Pancreas (tissue), 10 donors: ENCODE measurements at regions not wholly inside any gene's neighbourhood (a gene's known extent, or its start where the extent isn't known, plus 50 kb on each side); places are given as distances from the start of the nearest gene placed in this dataset.

Source experiments
- ATAC-seq, 4 donors: fragments of 200-7000 bp; cut with Tn5 transposase; one replicate each; pipeline versions ENCODE4 v1.8.0 to v1.9.1; 2020; ENCODE audit warnings: mild to moderate bottlenecking in 4 of 4, moderate library complexity in 4 of 4
- DNase-seq, 6 donors: peaks; one replicate each; pipeline ENCODE4 v3.0.0-alpha.2; 2020
- FAIRE-seq: peaks from 2 replicates; lab custom pipeline; 2012; peaks lifted over from hg19 to GRCh38; lab: Jason Lieb, UNC
- H3K27ac ChIP-seq, 4 donors: fragments of 200-600 bp; sonication (generic); 1 replicate in 3 of 4; 2 replicates in 1 of 4; pipeline versions ENCODE4 v1.5.0 to v1.8.0; 2020
- H3K27me3 ChIP-seq, 4 donors: fragments of 200-600 bp; one replicate each; pipeline ENCODE4 v1.8.0; 2021
- H3K36me3 ChIP-seq, 3 donors: fragments of 200-600 bp; sonication (generic) in 1 of 3; one replicate each; pipeline versions ENCODE4 v1.5.0 to v1.8.0; 2020 to 2021
- H3K4me1 ChIP-seq, 3 donors: fragments of 200-600 bp; one replicate each; pipeline ENCODE4 v1.8.0; 2021
- H3K4me3 ChIP-seq, 4 donors: fragments of 200-600 bp; sonication (generic) in 2 of 4; one replicate each; pipeline versions ENCODE4 v1.5.0 to v1.8.0; 2020 to 2021
- H3K9me3 ChIP-seq, 4 donors: fragments of 200-600 bp; one replicate each; pipeline ENCODE4 v1.8.0; 2021
- WGBS, 2 donors: extraction: QIAGEN DNeasy Blood & Tissue Kit; methylation state at CpG; one replicate each; pipeline ENCODE4 v1.1.7; 2013; 5-methylcytosine and 5-hydroxymethylcytosine counted together
- intact Hi-C, 3 donors: fragments of 100-400 bp; cut with DNase I; formaldehyde crosslinking; loops; one replicate each; pipeline versions ENCODE4 v1.11.1 to v1.14.2; 2022
- TF ChIP-seq, protein P1 (sequence below), 4 donors: fragments of 200-600 bp; sonication (generic) in 3 of 4; IDR thresholded peaks; one replicate each; pipeline versions ENCODE4 v1.5.0 to v1.8.0; 2021; ENCODE audit warnings: antibody characterized with exemption in 4 of 4
- donor health status: healthy with polysubstance abuse.
- donor health status: DM: no; HTN: no; CAD: no; lungs with moderate emphysema.
- donor health status: DM: no; HTN: no; CAD: no.
- donor health status: control.
- donor health status: control.
- donor health status: Bipolar disorder and iron deficiency.
- donor health status: DM: yes; HTN: yes; CAD: no.
- donor health status: DM: no; HTN: no; CAD: no.
- donor health status: DM: no; HTN: no; CAD: no.
- donor health status: DM: yes; HTN: yes; CAD: no.

DNA sequence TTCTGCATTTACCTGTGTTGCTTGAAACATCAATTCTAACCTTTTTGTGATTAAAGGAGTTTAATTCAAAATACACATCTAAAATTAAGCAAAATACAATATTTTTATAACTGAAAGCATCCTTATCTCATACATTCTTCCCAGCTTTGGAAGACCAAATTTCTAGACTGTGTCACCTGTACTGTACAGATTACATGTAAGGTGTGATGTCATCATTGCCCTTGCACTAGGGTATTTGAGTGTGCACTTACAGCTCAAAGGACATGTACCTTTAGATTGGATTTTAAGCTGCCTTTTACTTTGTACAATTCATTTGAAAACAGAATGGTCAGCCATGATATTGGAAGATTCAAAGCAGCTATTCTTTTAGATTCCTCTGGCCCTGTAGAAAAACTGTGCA, 932.8 kb upstream of the POU3F3 start:
- H3K4me3 ChIP-seq = no peak overlapping the region
- no peak for ATAC-seq
- H3K27me3 ChIP-seq = no peaks in the 10 kb centered on the region
- TF ChIP-seq, protein P1, sequence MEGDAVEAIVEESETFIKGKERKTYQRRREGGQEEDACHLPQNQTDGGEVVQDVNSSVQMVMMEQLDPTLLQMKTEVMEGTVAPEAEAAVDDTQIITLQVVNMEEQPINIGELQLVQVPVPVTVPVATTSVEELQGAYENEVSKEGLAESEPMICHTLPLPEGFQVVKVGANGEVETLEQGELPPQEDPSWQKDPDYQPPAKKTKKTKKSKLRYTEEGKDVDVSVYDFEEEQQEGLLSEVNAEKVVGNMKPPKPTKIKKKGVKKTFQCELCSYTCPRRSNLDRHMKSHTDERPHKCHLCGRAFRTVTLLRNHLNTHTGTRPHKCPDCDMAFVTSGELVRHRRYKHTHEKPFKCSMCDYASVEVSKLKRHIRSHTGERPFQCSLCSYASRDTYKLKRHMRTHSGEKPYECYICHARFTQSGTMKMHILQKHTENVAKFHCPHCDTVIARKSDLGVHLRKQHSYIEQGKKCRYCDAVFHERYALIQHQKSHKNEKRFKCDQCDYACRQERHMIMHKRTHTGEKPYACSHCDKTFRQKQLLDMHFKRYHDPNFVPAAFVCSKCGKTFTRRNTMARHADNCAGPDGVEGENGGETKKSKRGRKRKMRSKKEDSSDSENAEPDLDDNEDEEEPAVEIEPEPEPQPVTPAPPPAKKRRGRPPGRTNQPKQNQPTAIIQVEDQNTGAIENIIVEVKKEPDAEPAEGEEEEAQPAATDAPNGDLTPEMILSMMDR (IDR thresholded peaks at IDR 0.05) = no peak
- no peaks in the 10 kb centered on the region for H3K36me3 ChIP-seq
- no peak overlapping the region for H3K27ac ChIP-seq
- FAIRE-seq = no peak
- H3K9me3 ChIP-seq = no peaks in the 10 kb centered on the region
- H3K4me1 ChIP-seq = no peaks in the 10 kb centered on the region
- no peak for DNase-seq
- intact Hi-C loops = no loop called here

DNA sequence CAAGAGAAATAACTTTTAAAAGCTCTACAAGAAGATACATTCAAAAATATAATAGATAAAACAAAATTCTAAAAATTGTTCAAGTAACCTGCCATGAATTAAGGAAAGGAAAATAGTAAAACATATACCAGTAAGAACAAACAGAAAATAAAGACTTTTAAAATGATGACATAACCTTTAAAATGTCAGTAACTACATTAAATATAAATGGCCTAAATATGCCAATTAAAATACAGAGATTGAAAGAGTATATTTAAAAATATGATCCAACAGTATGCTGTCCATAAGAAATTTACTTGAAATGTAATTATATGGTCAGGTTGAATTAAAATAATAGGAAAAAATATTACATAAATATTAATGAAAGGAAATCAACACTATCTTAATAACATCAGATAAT, 911.7 kb upstream of the POU3F3 start:
- no peak overlapping the region for H3K4me3 ChIP-seq
- intact Hi-C loops = no loop called here
- H3K4me1 ChIP-seq = no peaks in the 10 kb centered on the region
- DNase-seq (no peak), ATAC-seq (no peak), FAIRE-seq (peak; percentile 20)
- no peaks in the 10 kb centered on the region for H3K9me3 ChIP-seq
- no peaks in the 10 kb centered on the region for H3K27me3 ChIP-seq
- H3K27ac ChIP-seq = no peak overlapping the region
- H3K36me3 ChIP-seq = no peaks in the 10 kb centered on the region
- TF ChIP-seq, protein P1 (IDR thresholded peaks at IDR 0.05) = no peak

DNA sequence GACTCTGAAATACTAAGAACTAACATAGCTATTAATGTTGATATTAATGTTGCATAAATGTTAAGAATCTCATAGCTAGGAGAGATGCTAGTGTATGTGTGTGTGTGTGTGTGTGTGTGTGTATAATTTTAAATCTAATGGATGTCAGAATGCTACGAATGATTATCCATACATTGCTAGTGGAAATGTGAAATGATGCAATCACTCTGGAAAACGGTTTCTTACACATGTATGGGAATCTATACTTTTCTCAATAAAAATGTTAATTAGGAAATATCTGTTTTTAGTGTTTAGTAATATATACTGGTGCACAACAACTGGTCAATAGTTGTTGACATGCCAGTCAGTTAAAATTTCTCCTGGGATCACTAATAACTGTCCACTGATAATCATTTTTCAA, 908.8 kb upstream of the POU3F3 start:
- H3K4me1 ChIP-seq = no peaks in the 10 kb centered on the region
- TF ChIP-seq, protein P1 (IDR thresholded peaks at IDR 0.05) = no peak
- DNase-seq (no peak), FAIRE-seq (no peak), ATAC-seq (no peak)
- H3K4me3 ChIP-seq = no peak overlapping the region
- no peaks in the 10 kb centered on the region for H3K9me3 ChIP-seq
- WGBS, 2 donors = 53 to 67% methylated on average over 2 of the region's 2 CpGs
- intact Hi-C loops = no loop called here
- H3K27ac ChIP-seq = no peak overlapping the region
- H3K36me3 ChIP-seq = no peaks in the 10 kb centered on the region
- no peaks in the 10 kb centered on the region for H3K27me3 ChIP-seq

DNA sequence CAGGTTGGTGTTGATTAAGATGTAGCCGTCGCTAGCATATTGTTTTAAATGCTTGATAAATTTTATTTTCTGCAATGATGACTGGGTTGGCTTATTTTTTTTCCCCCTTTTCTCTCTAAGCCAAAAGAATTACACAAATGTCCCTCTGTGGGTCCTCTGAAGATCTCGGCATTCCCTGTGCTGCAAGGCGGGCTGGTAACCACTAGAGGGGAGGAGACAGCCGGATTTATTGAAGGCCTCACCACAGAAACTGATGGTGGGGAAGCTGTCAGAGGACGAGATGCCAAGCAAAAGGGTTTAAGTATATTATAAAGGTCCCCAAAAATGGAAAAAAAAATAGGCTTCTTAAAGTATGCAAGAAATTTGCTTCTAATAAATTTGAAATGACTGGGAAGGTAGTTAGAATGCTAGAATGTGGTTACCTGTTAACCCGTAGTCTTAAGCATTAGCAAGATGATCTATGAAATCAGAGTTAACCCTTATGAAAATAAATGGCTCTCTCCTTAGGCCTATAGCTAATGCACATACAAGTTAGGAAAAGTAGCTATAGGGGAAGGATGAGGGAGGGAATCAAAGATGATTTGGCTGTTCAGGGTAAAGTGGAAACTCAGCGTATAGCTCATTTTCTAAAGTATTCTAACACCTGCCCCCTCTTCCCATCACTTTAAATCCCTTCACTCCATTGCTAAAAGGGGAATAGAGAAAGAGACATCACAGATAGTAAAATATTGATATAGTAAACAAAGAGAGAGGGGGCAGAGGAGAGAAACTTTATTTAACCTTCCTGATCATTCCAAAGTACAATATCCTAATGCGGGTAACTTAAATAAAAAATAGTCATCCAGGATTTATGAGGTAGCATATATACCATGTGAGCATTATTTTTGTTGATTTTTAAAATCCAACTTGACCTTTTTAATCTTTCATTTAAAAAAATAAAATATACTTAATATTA, 894.5 kb upstream of the POU3F3 start:
- DNase-seq = peak in 3 of 6 donors; percentile 2 to 26 (median 17)

More for the DNA sequence above, 894.5 kb upstream of the POU3F3 start:
- Histone ChIP-seq H3K27me3 (no peaks in the 10 kb centered on the region), H3K9me3 (no peaks in the 10 kb centered on the region), H3K4me3 (no peak overlapping the region), H3K27ac (no peak overlapping the region), H3K4me1 (no peaks in the 10 kb centered on the region), H3K36me3 (no peaks in the 10 kb centered on the region)
- 32 to 38% methylated on average over 9 of the region's 9 CpGs for WGBS, 2 donors
- FAIRE-seq (no peak), ATAC-seq (peak in 3 of 4 donors; percentile 67 to 77 (median 70))
- TF ChIP-seq, protein P1 (IDR thresholded peaks at IDR 0.05) = peak in 2 of 4 donors; percentile 24 to 42
- intact Hi-C loops = no loop called here
